ENCODE measurements at regions not wholly inside any gene's neighbourhood (a gene's known extent, or its start where the extent isn't known, plus 50 kb on each side); places are given as distances from the start of the nearest gene placed in this dataset.
"Not testable (repeated sequence)": the region's sequence is repeated elsewhere in the genome, so short reads cannot be mapped to it uniquely, and the experiment has no call there.

DNA sequence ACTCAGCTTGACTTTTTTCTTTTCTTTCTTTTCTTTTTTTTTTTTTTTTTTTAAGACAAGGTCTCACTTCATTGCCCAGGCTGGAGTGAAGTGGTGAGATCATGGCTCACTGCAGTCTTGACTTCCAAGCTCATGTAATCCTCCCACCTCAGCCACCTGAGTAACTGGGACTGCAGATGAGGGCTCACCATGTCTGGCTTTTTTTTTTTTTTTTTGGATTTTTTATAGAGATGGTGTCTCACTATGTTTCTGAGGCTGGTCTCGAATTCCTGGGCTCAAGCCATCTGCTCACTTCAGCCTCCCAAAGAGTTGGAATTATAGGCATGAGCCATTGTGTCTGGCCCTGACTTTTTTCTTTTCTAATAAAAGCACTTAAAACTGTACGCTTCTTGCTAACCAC is 358.2 kb upstream of the IGFBP3 start:
- peaks cover 25% of the 10 kb centered on the region for H3F3A ChIP-seq (ENCODE audit: low read depth)
- no peaks in the 10 kb centered on the region for H3K79me2 ChIP-seq (ENCODE audit: low read depth)
- no peaks in the 10 kb centered on the region for H3K36me3 ChIP-seq
- H2AFZ ChIP-seq (replicated peaks), result no peak overlapping the region
- no peaks in the 10 kb centered on the region for H3K36me3 Mint-ChIP-seq
- H3K27me3 ChIP-seq, result no peaks in the 10 kb centered on the region
- no peak overlapping the region for H3K4me2 ChIP-seq
- no peak overlapping the region for H3K4me3 ChIP-seq
- peaks cover 5% of the 10 kb centered on the region for H3K9me3 Mint-ChIP-seq
- no peaks in the 10 kb centered on the region for H4K20me1 ChIP-seq (ENCODE audit: low read depth)
- no peak overlapping the region for H3K4me3 Mint-ChIP-seq
- H3K4me1 ChIP-seq, result peaks cover 40% of the 10 kb centered on the region
- no peaks in the 10 kb centered on the region for H3K9me3 ChIP-seq (ENCODE audit: low read depth)
- no peak for DNase-seq (ENCODE audit: low spot score)
- no peak overlapping the region for H3K27ac Mint-ChIP-seq
- H3K27me3 Mint-ChIP-seq (ENCODE audit: insufficient read depth, low read depth), result no peaks in the 10 kb centered on the region
- no peak for TF ChIP-seq EZH2 (IDR thresholded peaks at IDR 0.05)
- H3K4me1 Mint-ChIP-seq, result peaks cover 17% of the 10 kb centered on the region
- no peak overlapping the region for H3K27ac ChIP-seq
- no peak overlapping the region for H3K9ac ChIP-seq

GRCh38 chr7:46264646-46265045 is 343.6 kb upstream of the IGFBP3 start:
- no peak overlapping the region for H3K27ac Mint-ChIP-seq
- no peak for DNase-seq (ENCODE audit: low spot score)
- H3K4me3 Mint-ChIP-seq, result no peak overlapping the region
- H3F3A ChIP-seq (ENCODE audit: low read depth), result no peaks in the 10 kb centered on the region
- H3K27me3 Mint-ChIP-seq (ENCODE audit: insufficient read depth, low read depth), result peaks cover 4% of the 10 kb centered on the region
- no peaks in the 10 kb centered on the region for H3K36me3 Mint-ChIP-seq
- no peaks in the 10 kb centered on the region for H3K27me3 ChIP-seq
- no peaks in the 10 kb centered on the region for H4K20me1 ChIP-seq (ENCODE audit: low read depth)
- H3K27ac ChIP-seq, result no peak overlapping the region
- TF ChIP-seq EZH2phosphoT487 (IDR thresholded peaks at IDR 0.05) (no peak), EZH2 (IDR thresholded peaks at IDR 0.05) (no peak), CTCF (IDR thresholded peaks at IDR 0.05) (no peak)
- H3K79me2 ChIP-seq (ENCODE audit: low read depth), result no peaks in the 10 kb centered on the region
- H2AFZ ChIP-seq (replicated peaks), result no peak overlapping the region
- H3K9me3 ChIP-seq (ENCODE audit: low read depth), result no peaks in the 10 kb centered on the region
- H3K9ac ChIP-seq, result no peak overlapping the region
- H3K9me3 Mint-ChIP-seq, result peaks cover 20% of the 10 kb centered on the region
- no peak overlapping the region for H3K4me2 ChIP-seq
- peaks cover 3% of the 10 kb centered on the region for H3K4me1 Mint-ChIP-seq
- no peaks in the 10 kb centered on the region for H3K4me1 ChIP-seq
- H3K4me3 ChIP-seq, result no peak overlapping the region
- H3K36me3 ChIP-seq, result no peaks in the 10 kb centered on the region

DNA sequence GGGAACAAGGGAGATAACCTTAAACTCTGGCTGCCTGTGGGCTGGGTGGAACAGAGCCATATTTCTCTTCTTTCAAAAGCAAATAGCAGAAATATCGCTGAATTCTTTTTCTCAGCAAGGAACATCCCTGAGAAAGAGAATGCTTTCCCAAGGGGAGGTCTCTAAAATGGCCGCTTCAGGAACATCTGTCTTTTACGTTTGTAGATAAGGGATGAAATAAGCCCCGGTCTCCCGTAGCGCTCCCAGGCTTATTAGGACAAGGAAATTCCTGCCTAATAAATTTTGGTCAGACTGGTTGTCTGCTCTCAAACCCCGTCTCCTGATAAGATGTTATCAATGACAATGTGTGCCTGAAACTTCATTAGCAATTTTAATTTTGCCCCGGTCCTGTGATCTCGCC is 340.6 kb upstream of the IGFBP3 start:
- H3K79me2 ChIP-seq (ENCODE audit: low read depth); H3K9ac ChIP-seq; H2AFZ ChIP-seq (replicated peaks); H3K27ac Mint-ChIP-seq; DNase-seq (ENCODE audit: low spot score); H3K4me1 Mint-ChIP-seq; H3K4me1 ChIP-seq; H4K20me1 ChIP-seq (ENCODE audit: low read depth); H3K4me2 ChIP-seq; H3K27ac ChIP-seq; H3K9me3 ChIP-seq (ENCODE audit: low read depth); H3K36me3 Mint-ChIP-seq; H3K4me3 ChIP-seq; H3K36me3 ChIP-seq; H3K4me3 Mint-ChIP-seq; H3K27me3 Mint-ChIP-seq (ENCODE audit: insufficient read depth, low read depth); H3F3A ChIP-seq (ENCODE audit: low read depth); H3K27me3 ChIP-seq: not testable (repeated sequence)
- H3K9me3 Mint-ChIP-seq, result peaks cover 20% of the 10 kb centered on the region

GRCh38 chr7:46259947-46260346 is 338.9 kb upstream of the IGFBP3 start:
- Mint-ChIP-seq H3K36me3 (no peaks in the 10 kb centered on the region), H3K4me3 (no peak overlapping the region), H3K9me3 (peaks cover 20% of the 10 kb centered on the region), H3K4me1 (no peaks in the 10 kb centered on the region), H3K27me3 (ENCODE audit: insufficient read depth, low read depth) (peaks cover 2% of the 10 kb centered on the region), H3K27ac (no peak overlapping the region)
- no peak for DNase-seq (ENCODE audit: low spot score)
- no peaks in the 10 kb centered on the region for H4K20me1 ChIP-seq (ENCODE audit: low read depth)
- no peaks in the 10 kb centered on the region for H3F3A ChIP-seq (ENCODE audit: low read depth)
- no peak overlapping the region for H3K4me2 ChIP-seq
- H3K36me3 ChIP-seq, result no peaks in the 10 kb centered on the region
- H3K9ac ChIP-seq, result no peak overlapping the region
- H3K4me3 ChIP-seq, result no peak overlapping the region
- H3K27ac ChIP-seq, result no peak overlapping the region
- TF ChIP-seq EZH2phosphoT487 (IDR thresholded peaks at IDR 0.05) (no peak), EZH2 (IDR thresholded peaks at IDR 0.05) (no peak), CTCF (IDR thresholded peaks at IDR 0.05) (no peak)
- H3K79me2 ChIP-seq (ENCODE audit: low read depth), result no peaks in the 10 kb centered on the region
- no peaks in the 10 kb centered on the region for H3K27me3 ChIP-seq
- H3K9me3 ChIP-seq (ENCODE audit: low read depth), result peaks cover 5% of the 10 kb centered on the region
- no peak overlapping the region for H2AFZ ChIP-seq (replicated peaks)
- no peaks in the 10 kb centered on the region for H3K4me1 ChIP-seq
